Testis (tissue), 2 donors: ENCODE measurements at regions not wholly inside any gene's neighbourhood (a gene's known extent, or its start where the extent isn't known, plus 50 kb on each side); places are given as distances from the start of the nearest gene placed in this dataset.

Experiments
- POLR2A ChIP-seq: fragments of 450-650 bp; IDR thresholded peaks from one replicate; pipeline ENCODE4 v1.6.1; 2017; ENCODE audit warnings: antibody characterized with exemption, mild to moderate bottlenecking, moderate library complexity
- TF ChIP-seq, protein P1 (sequence below), 3 experiments: fragments of 450-650 bp in 2 of 3; fragments of 200-600 bp in 1 of 3; sonication (generic) in 1 of 3; IDR thresholded peaks; one replicate each; pipeline ENCODE4 v1.5.1; 2016 to 2019; ENCODE audit warnings: antibody characterized with exemption in 3 of 3, mild to moderate bottlenecking in 2 of 3, moderate library complexity in 1 of 3

DNA sequence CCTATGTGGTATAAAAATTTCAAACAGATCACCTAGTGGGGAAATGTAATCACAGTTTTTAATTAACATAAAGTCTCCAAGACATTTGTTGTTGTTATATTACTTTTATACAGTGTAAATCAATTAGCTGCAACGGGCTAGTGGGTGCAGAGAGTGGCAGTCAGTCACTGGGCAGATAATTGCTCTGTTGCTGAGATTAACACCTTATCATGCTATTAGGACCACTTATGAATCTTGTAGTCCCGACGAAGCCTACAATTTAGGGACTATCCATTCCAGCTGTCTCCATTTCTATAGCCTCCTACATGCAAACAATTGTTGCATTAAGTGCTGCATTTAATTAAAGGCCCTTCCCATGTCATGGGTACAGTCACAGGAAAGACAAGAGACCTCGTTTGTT, 158.9 kb upstream of the PROX1 start:
- TF ChIP-seq, protein P1, sequence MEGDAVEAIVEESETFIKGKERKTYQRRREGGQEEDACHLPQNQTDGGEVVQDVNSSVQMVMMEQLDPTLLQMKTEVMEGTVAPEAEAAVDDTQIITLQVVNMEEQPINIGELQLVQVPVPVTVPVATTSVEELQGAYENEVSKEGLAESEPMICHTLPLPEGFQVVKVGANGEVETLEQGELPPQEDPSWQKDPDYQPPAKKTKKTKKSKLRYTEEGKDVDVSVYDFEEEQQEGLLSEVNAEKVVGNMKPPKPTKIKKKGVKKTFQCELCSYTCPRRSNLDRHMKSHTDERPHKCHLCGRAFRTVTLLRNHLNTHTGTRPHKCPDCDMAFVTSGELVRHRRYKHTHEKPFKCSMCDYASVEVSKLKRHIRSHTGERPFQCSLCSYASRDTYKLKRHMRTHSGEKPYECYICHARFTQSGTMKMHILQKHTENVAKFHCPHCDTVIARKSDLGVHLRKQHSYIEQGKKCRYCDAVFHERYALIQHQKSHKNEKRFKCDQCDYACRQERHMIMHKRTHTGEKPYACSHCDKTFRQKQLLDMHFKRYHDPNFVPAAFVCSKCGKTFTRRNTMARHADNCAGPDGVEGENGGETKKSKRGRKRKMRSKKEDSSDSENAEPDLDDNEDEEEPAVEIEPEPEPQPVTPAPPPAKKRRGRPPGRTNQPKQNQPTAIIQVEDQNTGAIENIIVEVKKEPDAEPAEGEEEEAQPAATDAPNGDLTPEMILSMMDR (IDR thresholded peaks at IDR 0.05): no peak
- TF ChIP-seq POLR2A: no peak
